HCT116 (cell line): ENCODE measurements at regions not wholly inside any gene's neighbourhood (a gene's known extent, or its start where the extent isn't known, plus 50 kb on each side); places are given as distances from the start of the nearest gene placed in this dataset.

ENCODE experiments used
- ATAC-seq: fragments of 200-7000 bp; cut with Tn5 transposase; 2 replicates; pipeline ENCODE4 v1.9.1; 2020; ENCODE audit warnings: mild to moderate bottlenecking, moderate library complexity
- BruUV-seq: library from RNA; stranded (reverse); fragments of 400-500 nt; replicated peaks from 2 replicates; lab custom pipeline; 2021; lab: Mats Ljungman, UMichigan
- CTCF ChIA-PET: fragments of 300-600 bp; sonication (Branson Sonifier 250); formaldehyde crosslinking; loops from one replicate; lab custom pipeline; 2021; ENCODE audit warnings: antibody characterized with exemption; lab: Charles Lee
- POLR2A ChIA-PET: fragments of 300-600, 350-600 bp; sonication (Branson Sonifier 250); formaldehyde crosslinking; loops from one replicate; lab custom pipeline; 2021; ENCODE audit warnings: antibody characterized with exemption; lab: Charles Lee
- RAD21 ChIA-PET, 2 experiments: fragments of 300-600 bp; sonication (Branson Sonifier 250); formaldehyde crosslinking; loops; one replicate each; lab custom pipeline; 2023; ENCODE audit warnings: low total read pairs in 2 of 2; ENCODE audit not compliant: uncharacterized antibody in 2 of 2, unreplicated experiment in 2 of 2, low non-redundant PET in 1 of 2; lab: Charles Lee
- DNase-seq: peaks from one replicate; pipeline ENCODE4 v3.0.0-alpha.2; 2010; ENCODE audit warnings: low read depth, low spot score
- H2AFZ ChIP-seq: fragments of 200-600 bp; shearing (Covaris generic), sonication (generic); 2 replicates; pipeline ENCODE4 v1.6.1; 2017; ENCODE audit warnings: low read depth, mixed run types, mixed read lengths, antibody characterized with exemption, low read length; ENCODE audit not compliant: poor library complexity, severe bottlenecking
- H3K27ac ChIP-seq: 2 replicates; pipeline ENCODE4 v1.5.1; 2012; ENCODE audit warnings: low read depth, low read length
- H3K27me3 ChIP-seq: fragments of 200-600 bp; sonication (generic); 2 replicates; pipeline ENCODE4 v1.6.1; 2016; ENCODE audit warnings: mixed run types, low read length, mixed read lengths; ENCODE audit not compliant: insufficient read depth
- H3K36me3 ChIP-seq, 2 experiments: fragments of 200-500 bp in 1 of 2; fragments of 200-600 bp in 1 of 2; sonication (Bioruptor generic) in 1 of 2; sonication (generic) in 1 of 2; 2 replicates each; pipeline versions ENCODE4 v1.5.1 to v1.6.1; 2014 to 2016; ENCODE audit warnings: low read length in 2 of 2, inconsistent platforms in 1 of 2, mixed read lengths in 1 of 2, mixed run types in 1 of 2; ENCODE audit not compliant: insufficient read depth in 2 of 2, control insufficient read depth in 1 of 2
- H3K4me1 ChIP-seq, 2 experiments: fragments of 200-600 bp in 1 of 2; sonication (generic) in 1 of 2; 2 replicates each; pipeline versions ENCODE4 v1.5.1 to v1.6.1; 2012 to 2017; ENCODE audit warnings: low read length in 2 of 2, inconsistent platforms in 1 of 2, mild to moderate bottlenecking in 1 of 2, mixed read lengths in 1 of 2, mixed run types in 1 of 2, moderate library complexity in 1 of 2; ENCODE audit not compliant: insufficient read depth in 2 of 2, control insufficient read depth in 1 of 2
- H3K4me2 ChIP-seq: fragments of 200-600 bp; sonication (generic); 2 replicates; pipeline ENCODE4 v1.6.1; 2017; ENCODE audit warnings: mixed run types, low read length, mixed read lengths
- H3K4me3 ChIP-seq, 2 experiments: fragments of 200-600 bp in 1 of 2; sonication (generic) in 1 of 2; replicated peaks in 1 of 2; 2 replicates each; pipeline ENCODE4 v1.5.1; 2011 to 2016; ENCODE audit warnings: low read length in 2 of 2, control low read depth in 1 of 2, low read depth in 1 of 2, mild to moderate bottlenecking in 1 of 2, mixed read lengths in 1 of 2, mixed run types in 1 of 2
- H3K79me2 ChIP-seq: fragments of 200-600 bp; sonication (generic); 2 replicates; pipeline ENCODE4 v1.6.1; 2017; ENCODE audit warnings: mild to moderate bottlenecking, mixed run types, low read length, moderate library complexity, mixed read lengths; ENCODE audit not compliant: insufficient read depth
- H3K9ac ChIP-seq: fragments of 200-600 bp; sonication (generic); 2 replicates; pipeline ENCODE4 v1.6.1; 2016; ENCODE audit warnings: low read length, mixed read lengths
- H3K9me2 ChIP-seq: fragments of 200-600 bp; sonication (generic), shearing (Covaris generic); 2 replicates; pipeline ENCODE4 v1.6.1; 2017; ENCODE audit warnings: mixed run types, mild to moderate bottlenecking, moderate library complexity; ENCODE audit not compliant: insufficient read depth
- H3K9me3 ChIP-seq, 2 experiments: fragments of 200-500 bp in 1 of 2; fragments of 200-600 bp in 1 of 2; sonication (Bioruptor generic) in 1 of 2; sonication (generic) in 1 of 2; 2 replicates each; pipeline ENCODE4 v1.6.1; 2014 to 2017; ENCODE audit warnings: low read length in 2 of 2, mixed read lengths in 2 of 2, inconsistent platforms in 1 of 2, low read depth in 1 of 2, mild to moderate bottlenecking in 1 of 2, mixed run types in 1 of 2, moderate library complexity in 1 of 2; ENCODE audit not compliant: control insufficient read depth in 1 of 2, insufficient read depth in 1 of 2
- H4K20me1 ChIP-seq: fragments of 200-600 bp; sonication (generic), shearing (Covaris generic); 2 replicates; pipeline ENCODE4 v1.6.1; 2017; ENCODE audit warnings: mixed run types, mild to moderate bottlenecking, moderate library complexity; ENCODE audit not compliant: insufficient read depth
- CBX3 ChIP-seq: IDR thresholded peaks from 2 replicates; pipeline ENCODE4 v1.6.1; 2012; ENCODE audit warnings: low read depth
- CEBPB ChIP-seq: IDR thresholded peaks from 2 replicates; pipeline ENCODE4 v1.6.1; 2012; ENCODE audit warnings: low read depth
- EGR1 ChIP-seq: IDR thresholded peaks from 2 replicates; pipeline ENCODE4 v1.6.1; 2012; ENCODE audit warnings: low read depth
- EZH2 ChIP-seq: fragments of 200-600 bp; sonication (generic); IDR thresholded peaks from 2 replicates; pipeline ENCODE4 v1.6.1; 2017; ENCODE audit warnings: antibody characterized with exemption, mixed run types
- EZH2phosphoT487 ChIP-seq: fragments of 200-600 bp; IDR thresholded peaks from 2 replicates; pipeline ENCODE4 v1.6.1; 2018; ENCODE audit warnings: antibody characterized with exemption, borderline replicate concordance
- FOSL1 ChIP-seq: IDR thresholded peaks from 2 replicates; pipeline ENCODE4 v1.6.1; 2012; ENCODE audit warnings: low read depth
- JUND ChIP-seq: IDR thresholded peaks from 2 replicates; pipeline ENCODE4 v1.6.1; 2012
- POLR2A ChIP-seq: IDR thresholded peaks from 2 replicates; pipeline ENCODE4 v1.7.0; 2011; ENCODE audit warnings: borderline replicate concordance; ENCODE audit not compliant: insufficient read depth, insufficient read length; ENCODE audit errors: extremely low read depth
- POLR2AphosphoS5 ChIP-seq: IDR thresholded peaks from 2 replicates; pipeline ENCODE4 v1.6.1; 2011; ENCODE audit warnings: mild to moderate bottlenecking, low read depth, low read length, moderate library complexity
- RAD21 ChIP-seq: IDR thresholded peaks from 2 replicates; pipeline ENCODE4 v1.6.1; 2012; ENCODE audit warnings: low read depth, mild to moderate bottlenecking
- REST ChIP-seq: IDR thresholded peaks from 2 replicates; pipeline ENCODE4 v1.6.1; 2012; ENCODE audit warnings: low read depth
- SIN3A ChIP-seq: IDR thresholded peaks from 2 replicates; pipeline ENCODE4 v1.6.1; 2012; ENCODE audit warnings: low read depth
- SRF ChIP-seq: IDR thresholded peaks from 2 replicates; pipeline ENCODE4 v1.6.1; 2012; ENCODE audit warnings: low read depth
- TCF7L2 ChIP-seq: IDR thresholded peaks from 2 replicates; pipeline ENCODE4 v1.7.0; 2011; ENCODE audit warnings: borderline replicate concordance, inconsistent platforms; ENCODE audit not compliant: insufficient read depth, insufficient read length; ENCODE audit errors: extremely low read depth
- YY1 ChIP-seq: IDR thresholded peaks from 2 replicates; pipeline ENCODE4 v1.6.1; 2011; ENCODE audit warnings: low read length, low read depth, moderate library complexity, mild to moderate bottlenecking; ENCODE audit not compliant: insufficient replicate concordance; ENCODE audit errors: extremely low read depth
- ZBTB33 ChIP-seq: IDR thresholded peaks from 2 replicates; pipeline ENCODE4 v1.6.1; 2011; ENCODE audit warnings: mild to moderate bottlenecking, low read length, moderate library complexity; ENCODE audit not compliant: insufficient replicate concordance; ENCODE audit errors: extremely low read depth
- ZFX ChIP-seq: fragments of 450-650 bp; IDR thresholded peaks from 2 replicates; pipeline ENCODE4 v1.6.1; 2017
- ZNF274 ChIP-seq: fragments of 200-500 bp; sonication (Bioruptor generic); IDR thresholded peaks from 2 replicates; pipeline ENCODE4 v1.6.1; 2014; ENCODE audit warnings: mild to moderate bottlenecking, low read depth, low read length, inconsistent platforms
- intact Hi-C: fragments of 100-400 bp; cut with micrococcal nuclease; formaldehyde crosslinking; loops from 2 replicates; pipeline ENCODE4 v1.10.0; 2022
- TF ChIP-seq, protein P1 (sequence below): IDR thresholded peaks from 2 replicates; pipeline ENCODE4 v1.6.1; 2012
- TF ChIP-seq, protein P2 (sequence below): IDR thresholded peaks from 2 replicates; pipeline ENCODE4 v1.6.1; 2012

- Histone ChIP-seq H4K20me1 (no peaks in the 10 kb centered on the region; the same call in 1 of the 2 replicates), H3K27ac (no peak overlapping the region), H3K36me3 (no peaks in the 10 kb centered on the region), H3K79me2 (no peaks in the 10 kb centered on the region), H3K9me3 (no peaks in the 10 kb centered on the region), H3K4me1 (no peaks in the 10 kb centered on the region), H3K9me2 (no peaks in the 10 kb centered on the region), H3K9ac (no peak overlapping the region), H3K4me2 (no peak overlapping the region), H2AFZ (no peak overlapping the region), H3K4me3 (no peak overlapping the region), H3K27me3 (no peaks in the 10 kb centered on the region)
- ChIA-PET POLR2A (no interaction called here), CTCF (no interaction called here), RAD21 (no interaction called here)
- TF ChIP-seq, protein P1, sequence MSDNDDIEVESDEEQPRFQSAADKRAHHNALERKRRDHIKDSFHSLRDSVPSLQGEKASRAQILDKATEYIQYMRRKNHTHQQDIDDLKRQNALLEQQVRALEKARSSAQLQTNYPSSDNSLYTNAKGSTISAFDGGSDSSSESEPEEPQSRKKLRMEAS = no peak
- TF ChIP-seq YY1 (no peak), JUND (no peak), EGR1 (no peak), ZNF274 (no peak), TCF7L2 (no peak), REST (no peak), RAD21 (no peak), POLR2A (no peak), ZBTB33 (no peak), SRF (no peak), FOSL1 (no peak), EZH2phosphoT487 (no peak), CBX3 (no peak), EZH2 (no peak), CEBPB (no peak), SIN3A (no peak), POLR2AphosphoS5 (no peak), ZFX (no peak)
- TF ChIP-seq, protein P2, sequence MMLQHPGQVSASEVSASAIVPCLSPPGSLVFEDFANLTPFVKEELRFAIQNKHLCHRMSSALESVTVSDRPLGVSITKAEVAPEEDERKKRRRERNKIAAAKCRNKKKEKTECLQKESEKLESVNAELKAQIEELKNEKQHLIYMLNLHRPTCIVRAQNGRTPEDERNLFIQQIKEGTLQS = no peak
- no peak for DNase-seq
- intact Hi-C loops = no loop called here
- no peak for ATAC-seq
- no TSS peak for BruUV-seq
Measured at GRCh38 chr1:192024881-192025280, 133.4 kb upstream of the RGS18 start.
